Effector memory CD4-positive, alpha-beta T cell (primary cell): ENCODE measurements at regions not wholly inside any gene's neighbourhood (a gene's known extent, or its start where the extent isn't known, plus 50 kb on each side); places are given as distances from the start of the nearest gene placed in this dataset.
"Not testable (repeated sequence)": the region's sequence is repeated elsewhere in the genome, so short reads cannot be mapped to it uniquely, and the experiment has no call there.

ENCODE experiments used
- DNase-seq, 3 donors: peaks; one replicate each; pipeline ENCODE4 v3.0.0-alpha.2; 2020
- H3K27ac ChIP-seq: 2 replicates; pipeline ENCODE4 v1.7.0; 2013; ENCODE audit warnings: mild to moderate bottlenecking, low read length, moderate library complexity; ENCODE audit not compliant: insufficient read depth, poor library complexity, severe bottlenecking
- H3K27me3 ChIP-seq: replicated peaks from 2 replicates; pipeline ENCODE4 v1.7.0; 2013; ENCODE audit warnings: mild to moderate bottlenecking, low read length; ENCODE audit not compliant: insufficient read depth, control insufficient read depth, poor library complexity, severe bottlenecking
- H3K36me3 ChIP-seq: 2 replicates; pipeline ENCODE4 v1.7.0; 2013; ENCODE audit warnings: mild to moderate bottlenecking, low read length, moderate library complexity; ENCODE audit not compliant: control insufficient read depth, insufficient read depth
- H3K4me1 ChIP-seq: 2 replicates; pipeline ENCODE4 v1.7.0; 2013; ENCODE audit warnings: low read length, mild to moderate bottlenecking; ENCODE audit not compliant: control insufficient read depth, insufficient read depth, poor library complexity, severe bottlenecking
- H3K4me3 ChIP-seq: 2 replicates; pipeline ENCODE4 v1.7.0; 2013; ENCODE audit warnings: low read length, low read depth, mild to moderate bottlenecking; ENCODE audit not compliant: insufficient read depth, poor library complexity, severe bottlenecking
- H3K9me3 ChIP-seq: 2 replicates; pipeline ENCODE4 v1.7.0; 2013; ENCODE audit warnings: mild to moderate bottlenecking, low read length, moderate library complexity; ENCODE audit not compliant: control insufficient read depth

GRCh38 chr2:226164512-226164911 is 635.1 kb downstream of the IRS1 start:
- no peak overlapping the region for H3K4me3 ChIP-seq

GRCh38 chr2:226160617-226161016 is 639.0 kb downstream of the IRS1 start:
- DNase-seq, H3K9me3 ChIP-seq, H3K27ac ChIP-seq, H3K4me1 ChIP-seq, H3K4me3 ChIP-seq, H3K36me3 ChIP-seq, H3K27me3 ChIP-seq: not testable (repeated sequence)

More at GRCh38 chr2:226164512-226164911, 635.1 kb downstream of the IRS1 start:
- Histone ChIP-seq H3K4me1 (no peaks in the 10 kb centered on the region), H3K27me3 (no peaks in the 10 kb centered on the region), H3K9me3 (no peaks in the 10 kb centered on the region), H3K27ac (no peak overlapping the region), H3K36me3 (no peaks in the 10 kb centered on the region)
- no peak for DNase-seq

- Histone ChIP-seq H3K27ac (no peak overlapping the region), H3K27me3 (no peaks in the 10 kb centered on the region), H3K9me3 (no peaks in the 10 kb centered on the region), H3K4me3 (no peak overlapping the region), H3K36me3 (no peaks in the 10 kb centered on the region), H3K4me1 (no peaks in the 10 kb centered on the region)
- DNase-seq: no peak
Measured at GRCh38 chr2:226159875-226160479, 639.6 kb downstream of the IRS1 start.

GRCh38 chr2:226158940-226159339 is 640.7 kb downstream of the IRS1 start:
- Histone ChIP-seq H3K27ac (no peak overlapping the region), H3K4me3 (no peak overlapping the region), H3K4me1 (no peaks in the 10 kb centered on the region), H3K36me3 (no peaks in the 10 kb centered on the region), H3K27me3 (no peaks in the 10 kb centered on the region), H3K9me3 (no peaks in the 10 kb centered on the region)
- DNase-seq: no peak

- Histone ChIP-seq H3K9me3 (no peaks in the 10 kb centered on the region), H3K27me3 (no peaks in the 10 kb centered on the region), H3K4me3 (no peak overlapping the region), H3K4me1 (no peaks in the 10 kb centered on the region), H3K27ac (no peak overlapping the region), H3K36me3 (no peaks in the 10 kb centered on the region)
- no peak for DNase-seq
Measured at GRCh38 chr2:226158229-226158628, 641.4 kb downstream of the IRS1 start.

- no peak overlapping the region for H3K4me3 ChIP-seq
- no peak for DNase-seq
- H3K36me3 ChIP-seq: no peaks in the 10 kb centered on the region
- no peaks in the 10 kb centered on the region for H3K9me3 ChIP-seq
- H3K27ac ChIP-seq: no peak overlapping the region
- H3K4me1 ChIP-seq: no peaks in the 10 kb centered on the region
- no peaks in the 10 kb centered on the region for H3K27me3 ChIP-seq
Measured at GRCh38 chr2:226155093-226155875, 644.3 kb downstream of the IRS1 start.

- Histone ChIP-seq H3K4me3 (no peak overlapping the region), H3K36me3 (no peaks in the 10 kb centered on the region), H3K4me1 (no peaks in the 10 kb centered on the region), H3K27ac (no peak overlapping the region), H3K9me3 (no peaks in the 10 kb centered on the region), H3K27me3 (no peaks in the 10 kb centered on the region)
- no peak for DNase-seq
Measured at GRCh38 chr2:226154610-226155009, 645.0 kb downstream of the IRS1 start.

GRCh38 chr2:226153553-226153952 is 646.1 kb downstream of the IRS1 start:
- H3K4me3 ChIP-seq: no peak overlapping the region
- H3K27me3 ChIP-seq: no peaks in the 10 kb centered on the region
- H3K9me3 ChIP-seq: no peaks in the 10 kb centered on the region
- H3K36me3 ChIP-seq: no peaks in the 10 kb centered on the region
- no peak for DNase-seq
- H3K27ac ChIP-seq: no peak overlapping the region
- no peaks in the 10 kb centered on the region for H3K4me1 ChIP-seq

- H3K4me3 ChIP-seq: no peak overlapping the region
- no peaks in the 10 kb centered on the region for H3K36me3 ChIP-seq
- DNase-seq: no peak
Measured at GRCh38 chr2:226151157-226151556, 648.5 kb downstream of the IRS1 start.

GRCh38 chr2:226143091-226143490 is 656.5 kb downstream of the IRS1 start:
- DNase-seq: no peak
- no peak overlapping the region for H3K27ac ChIP-seq
- no peaks in the 10 kb centered on the region for H3K27me3 ChIP-seq
- no peaks in the 10 kb centered on the region for H3K4me1 ChIP-seq
- no peak overlapping the region for H3K4me3 ChIP-seq
- H3K9me3 ChIP-seq: no peaks in the 10 kb centered on the region
- H3K36me3 ChIP-seq: no peaks in the 10 kb centered on the region

More at GRCh38 chr2:226151157-226151556, 648.5 kb downstream of the IRS1 start:
- H3K27me3 ChIP-seq: no peaks in the 10 kb centered on the region
- H3K27ac ChIP-seq: no peak overlapping the region
- H3K9me3 ChIP-seq: no peaks in the 10 kb centered on the region
- H3K4me1 ChIP-seq: no peaks in the 10 kb centered on the region
